ENCODE measurements at regions not wholly inside any gene's neighbourhood (a gene's known extent, or its start where the extent isn't known, plus 50 kb on each side); places are given as distances from the start of the nearest gene placed in this dataset.

DNA sequence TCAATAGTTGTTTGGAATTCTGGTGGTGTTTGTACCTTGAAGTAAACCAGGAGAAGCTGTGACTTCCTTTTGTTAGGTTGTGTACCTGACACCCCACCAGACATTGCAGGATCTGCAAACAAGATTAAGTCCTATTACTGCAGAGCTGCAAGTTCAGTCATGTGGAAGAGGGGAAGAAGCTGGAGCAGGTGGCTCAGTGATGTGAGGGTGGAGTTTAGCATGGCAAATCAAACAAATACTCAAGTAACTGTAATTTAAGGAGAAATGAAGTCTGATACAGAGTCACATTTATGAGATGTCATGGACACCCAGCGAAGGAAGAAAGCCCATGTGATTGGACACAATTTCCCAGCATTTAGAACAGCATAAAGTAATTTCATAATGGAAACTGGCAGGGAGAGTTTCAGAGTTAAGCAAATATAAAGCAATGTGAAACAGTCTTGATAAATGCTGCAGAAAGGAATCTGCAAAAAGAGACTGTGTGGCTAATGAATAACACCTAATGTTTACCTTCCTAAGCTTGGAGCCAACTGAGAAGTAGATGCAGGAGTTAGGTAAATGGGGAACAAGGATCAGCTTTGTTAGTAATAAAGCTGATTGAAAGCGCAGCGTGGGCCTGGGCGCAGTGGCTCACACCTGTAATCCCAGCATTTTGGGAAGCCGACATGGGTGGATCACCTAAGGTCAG is 249.1 kb downstream of the GBA3 start:
- ATAC-seq (ENCODE audit: low read depth): no peak
- no peak overlapping the region for H4K91ac ChIP-seq (ENCODE audit: insufficient read depth, low read depth, low read length)

More for the DNA sequence above, 249.1 kb downstream of the GBA3 start:
- Histone ChIP-seq H3K4me1 (ENCODE audit: control insufficient read depth, insufficient read depth, low read length) (no peaks in the 10 kb centered on the region), H4K8ac (ENCODE audit: low read depth in 2 of 2, low read length in 2 of 2) (no peak overlapping the region), H2BK120ac (ENCODE audit: low read depth, low read length) (no peak overlapping the region), H3K27ac (ENCODE audit: insufficient read depth, low read length) (no peak overlapping the region), H4K20me1 (ENCODE audit: insufficient read depth, low read length) (no peaks in the 10 kb centered on the region), H2BK20ac (ENCODE audit: low read depth, low read length) (no peak overlapping the region), H2AK9ac (replicated peaks; ENCODE audit: low read depth, low read length, poor library complexity) (no peak overlapping the region), H2AK5ac (ENCODE audit: low read depth, low read length) (no peak overlapping the region), H3K23ac (ENCODE audit: low read depth, low read length) (no peak overlapping the region), H3K27me3 (ENCODE audit: control insufficient read depth, insufficient read depth, low read length) (no peaks in the 10 kb centered on the region), H2BK15ac (ENCODE audit: low read depth, low read length) (no peak overlapping the region), H3K9ac (ENCODE audit: low read depth, low read length) (no peak overlapping the region), H3K36me3 (ENCODE audit: control insufficient read depth, insufficient read depth, low read length) (no peaks in the 10 kb centered on the region), H3K4ac (ENCODE audit: low read depth, low read length) (no peak overlapping the region), H4K5ac (ENCODE audit: low read depth, low read length) (no peak overlapping the region), H2BK5ac (ENCODE audit: low read depth, low read length, poor library complexity, severe bottlenecking) (no peak overlapping the region), H3K18ac (ENCODE audit: low read depth, low read length) (no peak overlapping the region), H3K79me1 (ENCODE audit: low read depth in 1 of 2, low read length in 2 of 2) (no peaks in the 10 kb centered on the region), H3K9me1 (ENCODE audit: insufficient read depth, low read length) (no peaks in the 10 kb centered on the region), H2AFZ (replicated peaks; ENCODE audit: low read length, poor library complexity) (no peak overlapping the region), H3K9me3 (ENCODE audit: control insufficient read depth, insufficient read depth, low read length) (peaks cover 3% of the 10 kb centered on the region), H3K14ac (replicated peaks; ENCODE audit: low read depth, low read length) (no peak overlapping the region), H3K56ac (ENCODE audit: extremely low read depth, insufficient read depth, low read length) (no peak overlapping the region), H3K4me2 (ENCODE audit: low read depth, low read length) (no peak overlapping the region), H3K4me3 (ENCODE audit: insufficient read depth, low read depth, low read length) (no peak overlapping the region)
- TF ChIP-seq CEBPB (IDR thresholded peaks at IDR 0.05; ENCODE audit: low read depth, low read length) (no peak), RFX5 (IDR thresholded peaks at IDR 0.05; ENCODE audit: low read depth, low read length) (no peak), BHLHE40 (IDR thresholded peaks at IDR 0.05; ENCODE audit: low read depth, low read length) (no peak), MAFK (IDR thresholded peaks at IDR 0.05; ENCODE audit: low read depth, low read length) (no peak), POLR2A (IDR thresholded peaks at IDR 0.05; ENCODE audit: low read depth, low read length) (no peak), MXI1 (IDR thresholded peaks at IDR 0.05; ENCODE audit: borderline replicate concordance, low read depth, low read length) (no peak), NFE2L2 (IDR thresholded peaks at IDR 0.05; ENCODE audit: low read depth, low read length) (no peak), CHD1 (IDR thresholded peaks at IDR 0.05; ENCODE audit: low read depth, low read length) (no peak), MAZ (IDR thresholded peaks at IDR 0.05; ENCODE audit: borderline replicate concordance, low read depth, low read length) (no peak), RCOR1 (IDR thresholded peaks at IDR 0.05; ENCODE audit: insufficient replicate concordance, low read length) (no peak)
- TF ChIP-seq, protein P1, sequence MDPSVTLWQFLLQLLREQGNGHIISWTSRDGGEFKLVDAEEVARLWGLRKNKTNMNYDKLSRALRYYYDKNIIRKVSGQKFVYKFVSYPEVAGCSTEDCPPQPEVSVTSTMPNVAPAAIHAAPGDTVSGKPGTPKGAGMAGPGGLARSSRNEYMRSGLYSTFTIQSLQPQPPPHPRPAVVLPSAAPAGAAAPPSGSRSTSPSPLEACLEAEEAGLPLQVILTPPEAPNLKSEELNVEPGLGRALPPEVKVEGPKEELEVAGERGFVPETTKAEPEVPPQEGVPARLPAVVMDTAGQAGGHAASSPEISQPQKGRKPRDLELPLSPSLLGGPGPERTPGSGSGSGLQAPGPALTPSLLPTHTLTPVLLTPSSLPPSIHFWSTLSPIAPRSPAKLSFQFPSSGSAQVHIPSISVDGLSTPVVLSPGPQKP (IDR thresholded peaks at IDR 0.05; ENCODE audit: borderline replicate concordance, low read depth, low read length): no peak
- TF ChIP-seq, protein P2, sequence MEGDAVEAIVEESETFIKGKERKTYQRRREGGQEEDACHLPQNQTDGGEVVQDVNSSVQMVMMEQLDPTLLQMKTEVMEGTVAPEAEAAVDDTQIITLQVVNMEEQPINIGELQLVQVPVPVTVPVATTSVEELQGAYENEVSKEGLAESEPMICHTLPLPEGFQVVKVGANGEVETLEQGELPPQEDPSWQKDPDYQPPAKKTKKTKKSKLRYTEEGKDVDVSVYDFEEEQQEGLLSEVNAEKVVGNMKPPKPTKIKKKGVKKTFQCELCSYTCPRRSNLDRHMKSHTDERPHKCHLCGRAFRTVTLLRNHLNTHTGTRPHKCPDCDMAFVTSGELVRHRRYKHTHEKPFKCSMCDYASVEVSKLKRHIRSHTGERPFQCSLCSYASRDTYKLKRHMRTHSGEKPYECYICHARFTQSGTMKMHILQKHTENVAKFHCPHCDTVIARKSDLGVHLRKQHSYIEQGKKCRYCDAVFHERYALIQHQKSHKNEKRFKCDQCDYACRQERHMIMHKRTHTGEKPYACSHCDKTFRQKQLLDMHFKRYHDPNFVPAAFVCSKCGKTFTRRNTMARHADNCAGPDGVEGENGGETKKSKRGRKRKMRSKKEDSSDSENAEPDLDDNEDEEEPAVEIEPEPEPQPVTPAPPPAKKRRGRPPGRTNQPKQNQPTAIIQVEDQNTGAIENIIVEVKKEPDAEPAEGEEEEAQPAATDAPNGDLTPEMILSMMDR (conservative IDR thresholded peaks at IDR 0.05; ENCODE audit: low read depth, low read length): no peak
- WGBS, 2 experiments (ENCODE audit: extremely low coverage in 2 of 2, insufficient read length in 1 of 2): no CpG with 5 or more reads among the region's 5 CpGs
- POLR2A ChIA-PET (ENCODE audit: unreplicated experiment): no interaction called here
- dilution Hi-C loops (cut with HindIII; ENCODE audit: low sequenced_read_pairs, unreplicated experiment) (no loop called here), in situ Hi-C loops (cut with MboI; ENCODE audit: low sequenced_read_pairs) (no loop called here), intact Hi-C loops (cut with micrococcal nuclease) (no loop called here)
- BruUV-seq (replicated peaks): no TSS peak
- DNase-seq: no peak
- CTCF ChIA-PET: no interaction called here
